IPS-15b (cell line): ENCODE measurements at regions not wholly inside any gene's neighbourhood (a gene's known extent, or its start where the extent isn't known, plus 50 kb on each side); places are given as distances from the start of the nearest gene placed in this dataset.
"Not testable (repeated sequence)": the region's sequence is repeated elsewhere in the genome, so short reads cannot be mapped to it uniquely, and the experiment has no call there.

Experiments
- H3K27me3 ChIP-seq: one replicate; pipeline ENCODE4 v1.6.1; 2013; ENCODE audit warnings: low read length; ENCODE audit not compliant: control insufficient read depth, insufficient read depth
- H3K36me3 ChIP-seq: one replicate; pipeline ENCODE4 v1.6.1; 2013; ENCODE audit warnings: low read length; ENCODE audit not compliant: control insufficient read depth, insufficient read depth
- H3K4me1 ChIP-seq: one replicate; pipeline ENCODE4 v1.6.1; 2013; ENCODE audit warnings: mild to moderate bottlenecking, low read length; ENCODE audit not compliant: control insufficient read depth, insufficient read depth
- H3K4me3 ChIP-seq: one replicate; pipeline ENCODE4 v1.5.1; 2013; ENCODE audit warnings: low read depth, low read length
- H3K9ac ChIP-seq: one replicate; pipeline ENCODE4 v1.6.1; 2013; ENCODE audit warnings: low read depth, mild to moderate bottlenecking, low read length
- H3K9me3 ChIP-seq: one replicate; pipeline ENCODE4 v1.6.1; 2013; ENCODE audit warnings: mild to moderate bottlenecking, low read length; ENCODE audit not compliant: control insufficient read depth, insufficient read depth

- H3K4me3 ChIP-seq: no peak overlapping the region
- H3K27me3 ChIP-seq: peaks cover 94% of the 10 kb centered on the region
- no peaks in the 10 kb centered on the region for H3K4me1 ChIP-seq
- H3K9me3 ChIP-seq: no peaks in the 10 kb centered on the region
- no peaks in the 10 kb centered on the region for H3K36me3 ChIP-seq
- no peak overlapping the region for H3K9ac ChIP-seq
Observed at GRCh38 chr22:22064580-22064979, 82.0 kb upstream of the TOP3B start.

- Histone ChIP-seq H3K4me3 (no peak overlapping the region), H3K9me3 (no peaks in the 10 kb centered on the region), H3K9ac (no peak overlapping the region), H3K36me3 (no peaks in the 10 kb centered on the region), H3K4me1 (peaks cover 4% of the 10 kb centered on the region), H3K27me3 (peaks cover 94% of the 10 kb centered on the region)
Observed at GRCh38 chr22:22062306-22062793, 79.8 kb upstream of the TOP3B start.

DNA sequence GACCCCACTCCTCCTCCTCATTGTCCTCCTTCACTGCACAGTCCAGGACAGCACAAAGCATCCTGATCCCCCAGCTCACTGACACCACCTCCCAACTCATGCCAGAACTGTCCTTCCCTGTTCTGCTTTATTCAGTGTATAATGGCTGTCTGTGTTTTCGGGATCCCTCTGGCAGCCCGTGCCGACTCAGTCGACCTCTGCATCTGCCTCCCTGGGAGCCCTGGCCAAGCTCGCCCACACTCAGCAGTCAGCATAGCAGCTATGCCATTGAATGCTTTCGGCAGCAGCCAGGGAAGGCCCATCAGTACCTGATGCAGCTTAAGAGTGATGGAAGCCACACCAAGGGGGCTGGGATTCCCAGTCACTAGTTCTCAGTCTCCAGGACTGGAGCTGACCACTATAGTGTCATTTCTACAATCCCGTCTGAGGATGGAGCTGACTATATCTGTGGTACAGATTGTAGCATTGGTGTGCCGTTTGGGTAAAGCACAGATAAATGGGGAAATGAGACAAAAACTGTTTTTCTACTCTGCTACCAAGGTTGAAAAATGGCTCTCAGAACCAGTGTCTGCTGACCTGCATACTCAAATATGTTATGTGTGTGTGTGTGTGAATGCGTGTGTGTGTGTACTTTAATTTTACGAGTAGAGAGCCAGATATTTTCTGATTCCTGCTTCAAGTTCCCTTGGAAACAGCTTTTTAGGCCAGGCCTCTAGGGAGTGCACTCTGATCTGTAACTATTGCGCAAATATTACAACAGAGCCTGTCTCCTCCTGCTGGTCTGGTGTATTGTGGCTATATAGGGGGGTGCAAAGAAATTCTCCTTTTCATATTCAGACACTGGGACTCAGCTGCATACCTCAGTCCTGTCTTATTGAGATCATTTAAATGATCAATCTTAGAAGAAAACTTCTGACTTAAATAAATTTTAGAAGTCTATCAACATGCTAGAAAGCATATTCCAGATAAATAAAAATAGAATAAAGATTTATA is 78.8 kb upstream of the TOP3B start:
- Histone ChIP-seq H3K27me3 (peaks cover 94% of the 10 kb centered on the region), H3K9ac (no peak overlapping the region), H3K4me1 (peaks cover 4% of the 10 kb centered on the region), H3K4me3 (no peak overlapping the region), H3K36me3 (no peaks in the 10 kb centered on the region), H3K9me3 (no peaks in the 10 kb centered on the region)

- Histone ChIP-seq H3K4me3 (no peak overlapping the region), H3K9ac (no peak overlapping the region), H3K36me3 (no peaks in the 10 kb centered on the region), H3K4me1 (peaks cover 4% of the 10 kb centered on the region), H3K9me3 (no peaks in the 10 kb centered on the region), H3K27me3 (peaks cover 94% of the 10 kb centered on the region)
Observed at GRCh38 chr22:22060200-22061084, 77.9 kb upstream of the TOP3B start.

GRCh38 chr22:22059291-22060002 is 76.9 kb upstream of the TOP3B start:
- no peak overlapping the region for H3K9ac ChIP-seq
- H3K27me3 ChIP-seq: peaks cover 86% of the 10 kb centered on the region

GRCh38 chr22:22058633-22059290 is 76.2 kb upstream of the TOP3B start:
- Histone ChIP-seq H3K36me3 (no peaks in the 10 kb centered on the region), H3K4me1 (peaks cover 4% of the 10 kb centered on the region), H3K27me3 (peaks cover 86% of the 10 kb centered on the region), H3K9me3 (no peaks in the 10 kb centered on the region), H3K9ac (no peak overlapping the region), H3K4me3 (no peak overlapping the region)

More at GRCh38 chr22:22059291-22060002, 76.9 kb upstream of the TOP3B start:
- Histone ChIP-seq H3K36me3 (no peaks in the 10 kb centered on the region), H3K9me3 (no peaks in the 10 kb centered on the region), H3K4me3 (no peak overlapping the region), H3K4me1 (peaks cover 4% of the 10 kb centered on the region)

DNA sequence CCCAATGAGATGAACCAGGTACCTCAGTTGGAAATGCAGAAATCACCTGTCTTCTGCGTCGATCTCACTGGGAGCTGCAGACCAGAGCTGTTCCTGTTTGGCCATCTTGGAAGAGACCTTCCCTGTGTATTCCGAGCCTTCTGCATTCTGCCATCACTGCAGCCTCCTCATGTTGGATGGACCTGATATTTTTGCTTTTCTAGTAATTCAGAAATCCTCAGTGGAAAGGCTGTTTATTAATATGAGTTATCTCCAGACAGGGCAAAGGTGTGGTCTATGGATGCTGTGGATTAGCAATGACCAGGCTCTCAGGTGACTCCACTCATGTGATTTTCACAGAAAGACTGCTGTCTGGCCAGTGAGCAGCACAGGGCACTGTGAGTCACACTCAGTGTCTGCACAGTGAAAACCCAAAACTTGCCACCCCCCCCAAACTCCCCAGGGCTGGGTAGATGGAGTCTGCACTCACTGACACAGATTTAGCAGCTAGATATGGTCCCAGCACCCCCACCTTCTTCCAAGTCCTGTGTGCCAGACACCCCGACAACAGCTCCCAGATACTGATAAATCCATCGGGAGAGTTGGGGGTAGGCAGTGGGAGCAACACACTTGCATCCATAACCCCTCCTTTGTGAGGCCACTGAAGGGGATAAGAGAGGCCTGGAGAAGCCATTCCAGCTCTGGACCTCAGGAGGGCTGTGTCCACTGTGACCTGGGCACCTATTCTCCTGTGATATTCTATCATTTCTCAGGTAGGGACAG is 75.2 kb upstream of the TOP3B start:
- Histone ChIP-seq H3K27me3 (peaks cover 85% of the 10 kb centered on the region), H3K4me3 (no peak overlapping the region), H3K9ac (no peak overlapping the region), H3K36me3 (no peaks in the 10 kb centered on the region), H3K9me3 (no peaks in the 10 kb centered on the region), H3K4me1 (peaks cover 4% of the 10 kb centered on the region)

GRCh38 chr22:22056809-22057594 is 74.4 kb upstream of the TOP3B start:
- H3K36me3 ChIP-seq, H3K4me3 ChIP-seq, H3K9me3 ChIP-seq, H3K9ac ChIP-seq, H3K4me1 ChIP-seq: not testable (repeated sequence)
- H3K27me3 ChIP-seq: peaks cover 82% of the 10 kb centered on the region

DNA sequence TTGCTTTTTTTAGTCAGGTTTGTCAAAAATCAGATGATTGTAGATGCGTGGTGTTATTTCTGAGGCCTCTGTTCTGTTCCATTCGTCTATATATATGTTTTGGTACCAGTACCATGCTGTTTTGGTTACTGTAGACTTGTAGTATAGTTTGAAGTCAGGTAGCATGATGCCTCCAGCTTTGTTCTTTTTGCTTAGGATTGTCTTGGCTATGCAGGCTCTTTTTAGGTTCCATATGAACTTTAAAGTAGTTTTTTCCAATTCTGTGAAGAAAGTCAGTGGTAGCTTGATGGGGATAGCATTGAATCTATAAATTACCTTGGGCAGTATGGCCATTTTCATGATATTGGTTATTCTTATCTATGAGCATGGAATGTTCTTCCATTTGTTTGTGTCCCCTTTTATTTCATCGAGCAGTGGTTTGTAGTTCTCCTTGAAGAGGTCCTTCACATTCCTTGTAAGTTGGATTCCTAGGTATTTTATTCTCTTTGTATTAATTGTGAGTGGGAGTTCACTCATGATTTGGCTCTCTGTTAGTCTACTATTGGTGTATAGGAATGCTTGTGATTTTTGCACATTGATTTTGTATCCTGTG is 70.1 kb upstream of the TOP3B start:
- H3K4me1 ChIP-seq, H3K36me3 ChIP-seq, H3K9ac ChIP-seq, H3K9me3 ChIP-seq, H3K4me3 ChIP-seq: not testable (repeated sequence)
- peaks cover 66% of the 10 kb centered on the region for H3K27me3 ChIP-seq

DNA sequence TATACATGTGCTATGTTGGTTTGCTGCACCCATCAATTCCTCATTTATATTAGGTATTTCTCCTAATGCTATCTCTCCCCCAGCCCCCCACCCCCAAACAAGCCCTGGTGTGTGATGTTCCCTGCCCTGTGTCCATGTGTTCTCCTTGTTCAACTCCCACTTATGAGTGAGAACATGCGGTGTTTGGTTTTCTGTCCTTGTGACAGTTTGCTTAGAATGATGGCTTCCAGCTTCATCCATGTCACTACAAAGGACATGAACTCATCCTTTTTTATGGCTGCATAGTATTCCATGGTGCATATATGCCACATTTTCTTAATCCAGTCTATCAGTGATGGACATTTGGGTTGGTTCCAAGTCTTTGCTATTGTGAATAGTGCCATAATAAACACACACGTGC is 68.4 kb upstream of the TOP3B start:
- H3K9ac ChIP-seq, H3K36me3 ChIP-seq, H3K4me1 ChIP-seq, H3K9me3 ChIP-seq, H3K4me3 ChIP-seq: not testable (repeated sequence)
- H3K27me3 ChIP-seq: peaks cover 66% of the 10 kb centered on the region
